Pulmonary artery endothelial cell (primary cell): ENCODE measurements at regions not wholly inside any gene's neighbourhood (a gene's known extent, or its start where the extent isn't known, plus 50 kb on each side); places are given as distances from the start of the nearest gene placed in this dataset.
"Not testable (repeated sequence)": the region's sequence is repeated elsewhere in the genome, so short reads cannot be mapped to it uniquely, and the experiment has no call there.

Experiments used
- DNase-seq: peaks from one replicate; pipeline ENCODE4 v3.0.0-alpha.2; 2011; ENCODE audit warnings: low read depth, low spot score

DNA sequence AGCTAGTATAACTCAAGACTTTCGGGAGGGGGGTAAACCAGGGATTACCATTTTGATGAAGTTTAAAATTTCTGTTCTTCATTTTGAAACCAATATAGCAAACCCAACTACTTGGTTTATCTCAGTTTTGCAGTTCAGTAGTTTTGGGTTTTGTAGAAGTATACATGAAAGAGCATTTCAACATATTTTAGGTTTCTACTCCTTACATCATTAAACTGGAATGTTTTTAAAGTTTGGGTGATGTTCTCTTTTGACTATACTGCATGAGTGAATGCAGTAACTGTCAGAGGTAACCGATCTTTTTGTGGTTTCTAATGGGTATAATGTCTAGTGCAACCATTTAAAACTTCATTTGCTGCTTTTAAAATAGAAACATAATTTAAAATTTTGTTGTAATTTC lies 248.3 kb upstream of the MAD2L1 start:
- DNase-seq, result no peak

DNA sequence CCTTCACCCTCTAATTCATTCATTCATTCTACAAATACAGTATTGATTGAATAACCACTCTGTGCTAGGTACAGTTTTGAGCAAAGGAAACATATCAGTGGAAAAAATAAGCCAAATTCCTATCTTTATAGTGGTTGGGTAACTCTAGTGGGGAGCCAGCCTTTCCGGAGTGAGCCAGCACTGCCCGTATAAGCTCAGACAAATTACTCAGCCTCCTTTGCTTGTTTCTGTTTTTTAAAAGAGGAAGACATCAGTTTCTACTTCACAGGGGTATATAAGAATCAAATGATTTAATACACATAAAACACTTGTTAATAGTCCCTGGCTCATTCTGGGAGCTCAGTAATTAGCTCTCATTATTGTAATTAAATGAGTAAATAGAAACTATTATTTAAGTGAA lies 238.2 kb upstream of the MAD2L1 start:
- DNase-seq, result no peak

DNA sequence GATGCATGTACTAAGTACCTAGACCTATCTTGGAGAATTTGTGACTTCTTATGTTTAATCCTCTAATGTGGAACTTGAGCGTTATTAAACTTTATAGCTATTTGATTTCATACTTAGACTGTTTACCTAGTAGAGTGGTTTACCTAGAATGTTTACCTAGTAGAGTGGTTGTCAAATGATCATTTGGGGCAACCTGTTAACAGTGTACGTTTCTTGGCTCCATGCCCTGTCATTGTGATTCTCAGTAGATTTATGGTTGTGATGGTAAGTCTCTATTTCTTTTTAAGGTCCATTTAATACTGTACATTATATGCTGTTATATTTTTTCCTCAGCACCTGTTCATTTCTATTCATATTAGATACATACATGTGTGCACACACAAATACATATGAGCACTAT lies 233.0 kb upstream of the MAD2L1 start:
- DNase-seq, result no peak

DNA sequence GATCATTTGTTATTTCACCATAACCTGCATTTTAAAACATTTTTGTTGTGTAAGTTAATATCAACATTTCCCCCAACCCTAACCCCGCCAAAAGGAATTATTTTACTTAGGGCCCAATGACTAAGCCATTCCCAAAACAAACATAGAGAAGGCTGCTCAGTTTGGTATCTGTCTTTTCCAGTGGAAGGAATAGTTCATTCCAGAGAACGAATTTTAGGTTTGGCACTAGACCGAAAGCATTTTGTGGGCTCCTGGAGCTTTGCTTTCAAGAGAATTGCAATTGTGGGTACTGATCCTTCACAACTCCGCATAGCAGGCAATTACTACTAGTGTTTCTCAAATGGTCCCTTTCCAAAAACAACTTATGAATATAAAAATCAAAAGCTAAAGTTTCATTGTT lies 226.7 kb upstream of the MAD2L1 start:
- DNase-seq, result no peak

DNA sequence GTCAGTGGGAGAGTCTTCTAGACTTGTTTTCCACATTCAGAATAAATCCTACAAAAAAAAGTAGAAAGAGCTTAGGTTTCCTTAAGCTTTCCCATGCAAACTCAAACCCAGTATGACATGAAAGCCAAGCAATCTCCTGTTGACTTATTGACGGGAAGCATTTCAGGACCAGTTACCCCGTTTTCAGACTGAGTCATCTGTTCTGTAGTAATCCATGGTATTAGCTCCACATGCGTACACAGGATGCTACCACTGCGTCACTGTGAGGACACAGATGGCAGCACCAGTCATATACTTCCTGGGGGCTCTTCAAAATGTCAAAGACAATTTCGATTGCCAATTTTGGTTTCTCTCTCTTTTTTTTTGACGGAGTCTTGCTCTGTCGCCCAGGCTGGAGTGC lies 224.9 kb upstream of the MAD2L1 start:
- DNase-seq, result no peak

DNA sequence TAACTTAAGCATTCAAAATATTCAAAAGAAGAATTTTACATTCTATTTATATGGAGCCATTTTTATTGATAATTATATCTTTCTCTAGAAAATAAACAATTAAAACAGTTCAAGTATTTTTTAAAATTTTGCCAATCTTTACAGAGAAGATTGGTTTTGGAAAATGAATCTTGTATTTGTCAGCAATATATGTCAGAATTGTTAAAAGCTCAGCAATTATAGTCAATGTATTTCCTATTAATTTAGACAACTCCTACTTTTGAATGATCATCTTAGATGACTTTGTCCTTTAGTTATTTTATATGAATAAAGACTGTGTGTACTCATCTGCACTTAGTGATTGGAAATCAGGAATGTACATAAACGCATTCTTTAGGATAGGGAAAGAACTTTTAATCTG lies 223.9 kb upstream of the MAD2L1 start:
- DNase-seq, result no peak

DNA sequence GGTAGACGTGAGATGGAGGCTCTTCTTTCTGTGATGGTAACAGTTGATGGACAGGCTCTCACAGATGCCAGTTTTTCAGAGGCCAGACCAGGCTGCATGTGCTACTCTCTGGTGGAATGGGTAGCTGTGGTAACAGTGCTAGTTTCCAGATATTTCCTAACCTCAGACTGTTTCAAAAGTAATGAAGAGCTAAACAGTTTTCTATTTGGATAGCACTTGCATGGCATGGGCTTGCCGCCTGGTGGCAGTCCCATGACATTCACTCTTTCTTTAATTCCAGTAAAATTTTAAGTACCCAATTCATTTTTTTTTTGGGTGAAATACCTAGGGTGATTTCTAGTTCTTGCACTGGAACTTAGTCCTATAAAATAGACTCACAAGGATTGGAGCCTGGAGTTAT lies 220.2 kb upstream of the MAD2L1 start:
- DNase-seq, result no peak

DNA sequence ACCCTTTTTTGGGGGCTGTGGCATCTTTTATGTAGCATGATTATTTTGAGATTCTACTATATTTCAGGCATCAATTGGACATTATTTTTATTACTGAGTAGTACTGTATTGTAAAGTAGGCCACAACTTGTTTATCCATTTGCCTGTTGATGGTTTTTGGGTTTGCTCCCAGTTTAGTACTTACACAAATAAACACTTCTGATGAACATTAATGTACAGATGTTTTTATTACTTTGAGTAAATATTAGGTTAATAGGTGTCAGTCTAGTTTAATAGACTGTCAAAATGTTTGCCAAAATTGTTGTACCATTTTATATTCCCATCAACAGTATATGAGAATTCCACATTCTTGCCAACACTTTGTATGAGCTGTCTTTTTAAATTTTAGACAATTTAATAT lies 214.9 kb upstream of the MAD2L1 start:
- DNase-seq, result no peak

DNA sequence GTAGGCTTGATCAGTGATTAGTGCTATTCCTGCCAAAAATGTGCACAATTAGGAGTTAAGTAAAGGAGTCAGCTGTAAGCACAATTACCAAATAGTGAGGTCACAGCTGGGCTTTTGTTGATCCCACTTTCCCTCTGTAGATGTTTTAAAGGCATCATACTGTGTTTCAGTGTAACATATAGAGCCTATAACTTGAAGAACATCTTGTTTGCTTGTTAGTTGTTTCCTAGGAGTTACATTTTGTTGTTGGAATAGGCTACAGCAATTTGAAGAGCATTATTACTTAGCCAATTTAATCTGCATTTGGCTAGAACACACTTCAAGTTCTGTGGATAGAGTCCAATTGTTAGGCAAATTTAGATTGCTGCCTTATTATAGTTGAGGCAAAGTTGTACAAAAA lies 210.7 kb upstream of the MAD2L1 start:
- no peak for DNase-seq

DNA sequence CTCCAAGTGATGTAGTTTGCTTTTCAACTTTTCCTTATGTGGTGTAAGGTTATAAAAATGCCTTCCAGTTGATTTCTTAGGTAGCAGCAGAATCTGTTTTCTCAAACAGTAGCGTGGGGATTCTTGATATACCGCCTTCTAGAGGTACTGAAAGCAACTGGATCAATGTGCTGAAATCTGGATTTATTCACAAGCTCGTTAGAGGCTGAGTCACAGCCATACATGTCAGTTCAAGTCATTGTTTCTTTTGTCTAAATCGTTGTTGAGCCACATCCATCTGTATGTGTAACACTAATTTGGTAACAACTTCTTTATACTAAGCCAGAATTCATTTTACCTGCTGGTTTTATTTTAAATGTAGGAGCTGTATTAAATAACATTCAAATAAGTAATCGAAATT lies 200.0 kb upstream of the MAD2L1 start:
- no peak for DNase-seq

DNA sequence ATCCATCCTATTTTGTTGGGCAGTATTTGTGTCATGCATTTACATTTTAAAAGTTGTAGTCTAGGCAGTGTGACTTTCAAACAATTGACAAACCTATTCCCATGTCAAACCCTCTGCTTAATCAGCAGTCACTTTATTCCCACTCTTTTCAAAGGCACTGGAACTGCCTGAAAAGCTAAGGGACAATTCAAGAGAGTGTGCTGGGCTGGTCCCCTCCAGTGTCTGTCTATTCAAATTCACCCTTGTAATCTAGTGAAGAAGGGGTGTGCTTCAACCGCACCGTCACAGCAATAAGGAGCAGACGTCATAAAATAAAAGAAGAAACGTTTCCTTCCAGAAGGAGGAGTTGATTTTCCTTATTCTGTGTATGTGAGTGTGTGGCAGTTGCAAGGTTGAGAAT lies 197.0 kb upstream of the MAD2L1 start:
- no peak for DNase-seq

DNA sequence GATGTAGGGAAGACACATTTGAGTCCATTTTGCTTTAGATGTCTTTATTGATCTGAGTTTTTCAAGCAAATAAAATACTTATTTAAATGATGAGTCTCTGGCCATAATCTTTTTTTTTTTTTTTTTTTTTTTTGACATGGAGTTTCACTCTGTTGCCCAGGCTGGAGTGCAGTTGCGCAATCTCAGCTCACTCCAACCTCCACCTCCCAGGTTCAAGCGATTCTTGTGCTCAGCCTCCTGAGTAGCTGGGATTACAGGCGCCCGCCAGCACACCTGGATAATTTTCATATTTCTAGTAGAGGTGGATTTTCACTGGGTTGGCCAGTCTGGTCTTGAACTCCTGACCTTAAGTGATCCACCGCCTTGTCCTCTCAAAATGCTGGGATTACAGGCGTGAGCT lies 194.5 kb upstream of the MAD2L1 start:
- no peak for DNase-seq

DNA sequence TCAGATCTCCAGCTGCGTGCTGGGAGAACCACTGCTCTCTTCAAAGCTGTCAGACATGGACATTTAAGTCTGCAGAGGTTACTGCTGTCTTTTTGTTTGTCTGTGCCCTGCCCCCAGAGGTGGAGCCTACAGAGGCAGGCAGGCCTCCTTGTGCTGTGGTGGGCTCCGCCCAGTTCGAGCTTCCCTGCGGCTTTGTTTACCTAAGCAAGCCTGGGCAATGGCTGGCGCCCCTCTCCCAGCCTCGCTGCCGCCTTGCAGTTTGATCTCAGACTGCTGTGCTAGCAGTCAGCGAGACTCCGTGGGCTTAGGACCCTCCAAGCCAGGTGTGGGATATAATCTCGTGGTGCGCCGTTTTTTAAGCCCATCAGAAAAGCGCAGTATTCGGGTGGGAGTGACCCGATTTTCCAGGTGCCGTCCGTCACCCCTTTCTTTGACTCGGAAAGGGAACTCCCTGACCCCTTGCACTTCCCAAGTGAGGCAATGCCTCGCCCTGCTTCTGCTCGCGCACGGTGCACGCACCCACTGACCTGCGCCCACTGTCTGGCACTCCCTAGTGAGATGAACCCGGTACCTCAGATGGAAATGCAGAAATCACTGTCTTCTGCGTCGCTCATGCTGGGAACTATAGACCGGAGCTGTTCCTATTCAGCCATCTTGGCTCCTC lies 189.6 kb upstream of the MAD2L1 start:
- not testable (repeated sequence) for DNase-seq

DNA sequence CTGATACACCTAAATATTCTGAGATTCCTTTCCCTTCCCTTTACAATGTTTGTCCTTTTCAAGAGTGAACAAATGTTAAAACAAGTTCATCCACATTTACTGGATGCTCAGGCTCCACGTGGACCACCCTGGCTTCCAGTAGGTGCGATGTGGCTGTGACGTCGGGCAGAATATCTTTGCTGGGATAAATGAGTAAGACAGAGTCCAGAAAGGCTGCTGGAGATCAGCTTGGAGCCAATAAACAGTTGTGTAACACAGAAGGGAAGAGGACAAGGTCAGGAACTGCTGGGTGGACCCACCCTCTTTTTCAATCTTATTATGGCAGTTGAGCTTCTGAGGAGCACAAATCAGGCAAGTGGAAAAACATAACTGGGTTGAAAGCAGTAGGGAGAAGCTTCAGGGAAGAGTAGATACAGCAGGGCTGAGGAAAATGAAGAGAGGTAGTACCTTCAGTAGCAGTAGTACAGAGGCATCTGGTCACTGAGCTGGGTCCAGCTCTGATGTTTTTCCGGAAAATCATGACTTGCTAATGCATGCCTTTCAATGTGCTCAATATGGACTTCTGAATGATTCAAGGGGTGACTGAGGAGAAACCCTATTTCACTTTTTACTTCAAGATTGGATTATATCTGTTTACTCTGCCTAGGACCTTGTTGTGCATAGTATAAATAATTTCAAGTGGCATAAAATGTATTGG lies 171.8 kb upstream of the MAD2L1 start:
- DNase-seq, result no peak

DNA sequence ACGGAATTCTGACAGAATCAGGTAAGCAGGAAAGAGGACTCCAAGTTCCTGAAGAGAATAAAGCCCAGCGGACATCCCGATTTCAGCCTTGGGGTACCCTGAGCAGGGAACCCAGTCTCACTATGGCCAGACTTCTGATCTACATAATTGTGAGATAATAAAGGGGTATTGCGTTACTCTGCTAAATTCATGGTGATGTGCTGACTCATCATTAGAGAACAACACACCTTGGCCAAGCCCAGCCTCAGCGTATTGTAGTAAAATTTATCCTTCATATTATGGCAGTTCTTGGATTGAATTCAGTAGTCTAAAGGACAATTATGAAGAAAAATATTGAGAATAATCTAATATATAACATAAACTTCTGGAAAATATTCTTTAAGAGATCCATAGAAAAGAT lies 170.2 kb upstream of the MAD2L1 start:
- no peak for DNase-seq

DNA sequence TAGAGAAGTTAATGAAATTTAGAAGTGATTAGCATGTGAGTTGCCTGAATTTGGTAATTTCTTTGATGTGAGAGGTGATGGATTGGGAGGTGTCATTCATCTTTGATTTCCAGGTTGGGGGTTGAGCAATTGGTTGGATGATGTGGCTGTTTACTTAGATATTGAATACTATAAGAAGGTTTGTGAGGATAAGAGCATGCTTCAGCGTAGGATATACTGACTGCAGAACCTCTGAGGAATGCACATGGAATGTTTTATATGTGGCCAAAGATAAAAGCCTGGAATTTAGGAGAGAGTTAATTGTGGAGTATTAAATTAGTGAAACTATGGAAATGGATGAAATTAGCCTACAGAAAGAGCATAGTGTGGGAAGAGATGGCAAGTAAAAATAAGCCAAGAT lies 165.4 kb upstream of the MAD2L1 start:
- DNase-seq, result no peak

DNA sequence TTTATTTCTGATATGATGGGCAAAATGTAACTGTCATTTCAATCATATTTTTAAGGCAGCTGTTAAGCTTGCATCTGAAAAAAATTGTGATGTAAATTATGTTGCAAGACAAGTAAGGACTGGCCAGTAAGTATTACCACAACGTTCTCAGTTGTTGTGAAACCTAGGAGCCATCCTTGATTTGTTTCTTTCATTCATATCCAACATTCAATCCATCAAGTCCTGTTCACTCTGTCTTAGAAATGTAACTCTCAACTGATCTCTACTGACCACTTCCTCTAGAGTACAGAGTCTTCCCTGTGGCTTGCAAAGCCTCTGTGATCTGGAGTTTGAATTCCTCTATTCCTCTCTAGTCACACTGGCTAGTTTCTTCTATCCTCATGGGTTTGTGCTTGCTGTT lies 161.4 kb upstream of the MAD2L1 start:
- no peak for DNase-seq

DNA sequence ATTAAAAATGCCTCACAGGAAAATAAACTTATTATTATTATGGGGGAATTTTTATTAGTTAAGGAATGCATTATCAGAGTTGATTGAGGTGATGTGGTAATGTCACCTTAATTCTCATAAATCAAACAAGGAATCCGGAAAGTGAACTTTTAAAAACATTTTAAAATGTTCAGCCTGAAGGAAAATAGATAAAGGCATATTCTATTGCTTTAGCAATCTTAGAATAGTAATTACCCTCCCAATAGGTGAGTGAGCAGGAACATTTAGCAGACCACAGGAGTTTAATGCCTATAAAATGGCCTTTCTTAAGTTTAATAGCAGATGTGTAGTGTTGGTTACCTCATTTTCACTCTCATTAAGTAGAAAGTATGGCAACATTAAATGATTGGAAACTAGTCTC lies 160.9 kb upstream of the MAD2L1 start:
- no peak for DNase-seq

DNA sequence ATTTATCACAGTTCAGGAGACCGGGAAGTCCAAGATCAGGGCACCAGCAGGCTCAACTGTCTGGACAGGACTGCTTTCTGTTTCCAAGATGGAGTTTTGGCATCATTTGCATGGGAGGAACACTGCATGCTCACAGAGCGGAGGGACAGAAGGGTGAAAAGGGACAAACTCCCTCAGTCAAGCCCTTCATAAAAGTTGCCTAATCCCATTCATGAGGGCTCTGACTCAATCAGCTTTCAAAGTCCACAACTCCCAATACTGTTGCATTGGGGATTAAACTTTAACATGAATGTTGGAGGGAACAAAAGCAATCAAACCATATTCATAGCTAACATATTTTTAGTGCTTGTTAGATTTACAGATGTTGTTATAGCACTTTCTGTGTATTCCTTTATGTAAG lies 158.9 kb upstream of the MAD2L1 start:
- no peak for DNase-seq

DNA sequence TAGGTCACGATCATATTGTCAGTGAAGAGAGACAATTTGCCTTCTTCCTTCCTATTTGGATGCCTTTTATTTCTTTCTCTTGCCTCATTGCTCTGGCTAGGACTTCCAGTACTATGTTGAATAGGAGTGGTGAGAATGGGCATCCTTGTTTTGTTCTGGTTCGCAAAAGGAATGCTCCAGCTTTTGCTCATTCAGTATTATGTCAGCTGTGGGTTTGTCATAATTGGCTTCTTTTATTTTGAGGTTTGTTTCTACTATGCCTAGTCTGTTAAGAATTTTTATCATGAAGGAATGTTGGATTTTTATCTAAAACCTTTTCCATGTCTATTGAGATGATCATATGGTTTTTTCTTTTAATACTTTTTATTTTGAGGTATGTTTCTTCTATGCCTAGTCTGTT lies 152.3 kb upstream of the MAD2L1 start:
- no peak for DNase-seq

DNA sequence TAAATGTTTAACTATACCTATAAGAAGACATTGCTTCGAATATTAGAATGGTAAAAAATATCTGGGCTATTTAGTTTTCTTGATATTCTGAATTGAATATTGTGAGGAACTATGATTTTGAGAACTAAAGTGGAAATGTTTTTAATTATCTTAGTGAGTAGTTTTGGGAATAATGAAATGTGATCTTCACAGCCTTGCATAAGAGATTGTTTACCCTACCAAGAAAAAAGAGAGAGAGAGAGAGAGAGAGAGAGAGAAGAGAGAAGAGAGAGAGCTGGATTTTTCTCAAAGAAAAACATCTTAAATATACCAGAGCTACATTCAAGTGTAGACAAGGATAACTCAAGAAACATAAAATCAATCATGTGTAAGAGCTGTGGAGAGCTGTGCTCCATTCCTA lies 148.7 kb upstream of the MAD2L1 start:
- DNase-seq, result no peak

DNA sequence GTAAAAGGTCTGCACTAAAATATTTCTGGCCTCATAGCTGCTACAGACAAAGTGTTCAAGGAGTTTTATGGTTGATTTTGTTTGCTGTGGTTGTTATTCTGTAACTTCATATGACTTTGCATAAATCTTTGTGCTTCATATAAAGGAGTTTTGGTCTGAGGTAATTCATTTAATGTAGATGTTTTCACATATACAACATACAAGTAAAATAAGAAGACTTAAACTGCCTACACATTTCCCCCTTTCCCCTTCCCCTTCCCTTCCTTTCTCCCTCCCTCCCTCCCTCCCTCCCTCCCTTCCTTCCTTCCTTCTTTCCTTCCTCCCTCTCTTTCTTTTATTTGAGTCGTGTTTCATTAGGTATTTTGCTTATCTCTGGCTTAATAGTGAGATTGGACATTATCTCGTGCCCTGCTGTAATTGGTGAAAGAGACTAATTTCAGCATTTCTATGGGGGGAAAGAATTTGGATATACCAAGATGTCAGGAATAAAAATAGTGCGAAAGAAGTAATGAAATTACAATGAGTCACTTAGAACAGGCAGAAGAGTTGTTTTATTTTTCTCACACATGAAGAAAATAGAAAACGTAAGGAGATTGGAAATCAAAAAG lies 144.9 kb upstream of the MAD2L1 start:
- DNase-seq, result no peak

DNA sequence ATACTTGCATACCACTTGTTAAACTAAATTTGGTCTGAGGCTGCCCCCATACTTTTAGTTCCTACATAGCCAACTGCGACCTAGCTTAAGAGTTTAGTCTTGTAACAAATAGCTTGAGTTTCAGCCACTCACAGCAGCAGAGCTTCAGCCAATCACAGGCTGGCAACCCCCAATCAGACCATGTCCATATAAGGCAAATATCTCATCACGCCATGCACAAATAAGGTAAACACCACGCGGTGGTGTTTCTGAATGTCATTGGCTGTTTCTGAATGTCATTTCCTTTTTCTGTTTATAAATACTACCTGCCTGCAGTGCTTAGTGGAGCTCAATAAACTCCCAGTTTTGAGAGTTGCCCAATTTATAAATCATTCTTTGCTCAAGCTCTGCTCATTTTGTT lies 143.1 kb upstream of the MAD2L1 start:
- no peak for DNase-seq
